OCI-LY7 (cell line): ENCODE measurements at regions not wholly inside any gene's neighbourhood (a gene's known extent, or its start where the extent isn't known, plus 50 kb on each side); places are given as distances from the start of the nearest gene placed in this dataset.

Experiments
- EZH2phosphoT487 ChIP-seq: fragments of 200-600 bp; sonication (generic); IDR thresholded peaks from 2 replicates; pipeline ENCODE4 v1.6.1; 2018; ENCODE audit warnings: low read depth, borderline replicate concordance, mild to moderate bottlenecking, mixed run types, antibody characterized with exemption, low read length, moderate library complexity, mixed read lengths
- TF ChIP-seq, protein P1 (sequence below): fragments of 200-600 bp; sonication (generic); conservative IDR thresholded peaks from 2 replicates; pipeline ENCODE4 v1.5.1; 2014; ENCODE audit warnings: mild to moderate bottlenecking, antibody characterized with exemption, low read length, moderate library complexity, mixed read lengths

DNA sequence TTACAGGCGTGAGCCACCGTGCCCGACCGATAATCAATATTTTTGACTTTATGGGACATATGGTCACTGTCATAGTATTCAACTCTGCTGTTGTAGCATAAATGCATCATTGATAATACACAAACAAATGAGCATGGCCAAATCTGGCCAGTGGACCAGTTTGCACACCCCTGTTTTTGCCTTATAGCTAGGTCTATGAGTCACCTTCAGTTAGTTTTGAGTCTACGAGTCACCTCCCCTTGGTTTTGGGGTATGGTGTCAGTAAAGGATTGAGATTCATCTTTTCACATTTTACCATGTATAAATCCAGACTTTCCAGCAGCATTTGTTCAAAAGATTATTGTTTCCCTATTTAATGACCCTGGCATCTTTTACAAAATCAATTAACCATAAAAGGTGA, 362.5 kb upstream of the NRP1 start:
- TF ChIP-seq, protein P1, sequence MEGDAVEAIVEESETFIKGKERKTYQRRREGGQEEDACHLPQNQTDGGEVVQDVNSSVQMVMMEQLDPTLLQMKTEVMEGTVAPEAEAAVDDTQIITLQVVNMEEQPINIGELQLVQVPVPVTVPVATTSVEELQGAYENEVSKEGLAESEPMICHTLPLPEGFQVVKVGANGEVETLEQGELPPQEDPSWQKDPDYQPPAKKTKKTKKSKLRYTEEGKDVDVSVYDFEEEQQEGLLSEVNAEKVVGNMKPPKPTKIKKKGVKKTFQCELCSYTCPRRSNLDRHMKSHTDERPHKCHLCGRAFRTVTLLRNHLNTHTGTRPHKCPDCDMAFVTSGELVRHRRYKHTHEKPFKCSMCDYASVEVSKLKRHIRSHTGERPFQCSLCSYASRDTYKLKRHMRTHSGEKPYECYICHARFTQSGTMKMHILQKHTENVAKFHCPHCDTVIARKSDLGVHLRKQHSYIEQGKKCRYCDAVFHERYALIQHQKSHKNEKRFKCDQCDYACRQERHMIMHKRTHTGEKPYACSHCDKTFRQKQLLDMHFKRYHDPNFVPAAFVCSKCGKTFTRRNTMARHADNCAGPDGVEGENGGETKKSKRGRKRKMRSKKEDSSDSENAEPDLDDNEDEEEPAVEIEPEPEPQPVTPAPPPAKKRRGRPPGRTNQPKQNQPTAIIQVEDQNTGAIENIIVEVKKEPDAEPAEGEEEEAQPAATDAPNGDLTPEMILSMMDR: no peak
- TF ChIP-seq EZH2phosphoT487: no peak
